Fibroblast of lung (primary cell): ENCODE measurements at regions not wholly inside any gene's neighbourhood (a gene's known extent, or its start where the extent isn't known, plus 50 kb on each side); places are given as distances from the start of the nearest gene placed in this dataset.

ENCODE experiments used
- DNase-seq, 2 donors: peaks; one replicate each; pipeline versions ENCODE4 v3.0.0 to v3.0.0-alpha.2; 2010; ENCODE audit warnings: low read depth in 2 of 2
- H2AFZ ChIP-seq: 2 replicates; pipeline ENCODE4 v1.5.1; 2012; ENCODE audit warnings: low read length, control low read depth, inconsistent platforms
- H3K27ac ChIP-seq: 2 replicates; pipeline ENCODE4 v1.5.1; 2011; ENCODE audit warnings: low read length, control low read depth; ENCODE audit not compliant: insufficient read depth
- H3K27me3 ChIP-seq: 2 replicates; pipeline ENCODE4 v1.5.1; 2011; ENCODE audit warnings: mild to moderate bottlenecking, low read length; ENCODE audit not compliant: control insufficient read depth, insufficient read depth
- H3K36me3 ChIP-seq: 2 replicates; pipeline ENCODE4 v1.5.1; 2011; ENCODE audit warnings: low read length; ENCODE audit not compliant: control insufficient read depth, insufficient read depth
- H3K4me1 ChIP-seq: 2 replicates; pipeline ENCODE4 v1.5.1; 2011; ENCODE audit warnings: low read length; ENCODE audit not compliant: control insufficient read depth, insufficient read depth; ENCODE audit errors: extremely low read depth
- H3K4me2 ChIP-seq: 2 replicates; pipeline ENCODE4 v1.5.1; 2011; ENCODE audit warnings: low read length, control low read depth; ENCODE audit not compliant: insufficient read depth; ENCODE audit errors: extremely low read depth
- H3K4me3 ChIP-seq, 4 experiments: fragments of 200-600 bp in 1 of 4; sonication (generic) in 1 of 4; replicated peaks in 1 of 4; 2 replicates each; pipeline ENCODE4 v1.5.1; 2011 to 2016; ENCODE audit warnings: low read length in 4 of 4, low read depth in 3 of 4, mild to moderate bottlenecking in 3 of 4, control low read depth in 2 of 4, inconsistent platforms in 1 of 4, mixed read lengths in 1 of 4; ENCODE audit not compliant: insufficient read depth in 1 of 4; ENCODE audit errors: control extremely low read depth in 1 of 4
- H3K79me2 ChIP-seq: 2 replicates; pipeline ENCODE4 v1.5.1; 2012; ENCODE audit warnings: mild to moderate bottlenecking, low read length, inconsistent platforms; ENCODE audit not compliant: control insufficient read depth, insufficient read depth
- H3K9ac ChIP-seq: 2 replicates; pipeline ENCODE4 v1.5.1; 2011; ENCODE audit warnings: mild to moderate bottlenecking, low read length, control low read depth; ENCODE audit not compliant: insufficient read depth
- H3K9me3 ChIP-seq: 2 replicates; pipeline ENCODE4 v1.5.1; 2012; ENCODE audit warnings: low read depth, low read length; ENCODE audit not compliant: control insufficient read depth, insufficient read depth
- H4K20me1 ChIP-seq: 2 replicates; pipeline ENCODE4 v1.5.1; 2011; ENCODE audit warnings: low read length; ENCODE audit not compliant: control insufficient read depth, insufficient read depth; ENCODE audit errors: extremely low read depth
- EZH2 ChIP-seq: IDR thresholded peaks from 2 replicates; pipeline ENCODE4 v1.5.1; 2012; ENCODE audit warnings: low read length, control low read depth, mild to moderate bottlenecking; ENCODE audit errors: missing control alignments
- TF ChIP-seq, protein P1 (sequence below), 2 donors: IDR thresholded peaks in 1 of 2; conservative IDR thresholded peaks in 1 of 2; 1 replicate in 1 of 2; 2 replicates in 1 of 2; pipeline ENCODE4 v1.5.1; 2011 to 2012; ENCODE audit warnings: low read length in 2 of 2, control low read depth in 1 of 2, inconsistent platforms in 1 of 2, low read depth in 1 of 2, mild to moderate bottlenecking in 1 of 2

DNA sequence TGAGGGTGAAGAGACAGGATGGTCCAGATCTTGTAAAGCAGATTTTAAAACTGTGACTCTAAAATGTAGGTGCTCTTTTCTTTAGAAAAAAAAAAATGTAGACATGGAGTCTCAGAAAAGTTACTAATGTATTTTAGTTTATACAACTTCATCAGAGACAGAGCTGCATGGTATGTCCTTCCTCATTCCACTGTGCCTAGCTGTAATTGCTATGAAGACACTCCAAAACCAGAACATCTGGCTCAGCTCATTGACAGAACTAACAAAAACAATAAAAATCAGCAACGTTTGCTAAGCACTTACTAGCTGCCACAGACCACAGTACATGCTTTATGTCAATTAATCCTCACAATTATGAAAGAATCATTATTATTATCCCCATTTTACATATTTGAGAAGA is 160.7 kb downstream of the BARX2 start:
- Histone ChIP-seq H3K27ac (no peak overlapping the region), H3K79me2 (no peaks in the 10 kb centered on the region), H3K4me1 (no peaks in the 10 kb centered on the region), H2AFZ (no peak overlapping the region), H3K9me3 (no peaks in the 10 kb centered on the region), H3K36me3 (no peaks in the 10 kb centered on the region), H4K20me1 (no peaks in the 10 kb centered on the region), H3K9ac (no peak overlapping the region), H3K27me3 (no peaks in the 10 kb centered on the region), H3K4me3 (no peak overlapping the region), H3K4me2 (no peak overlapping the region)
- no peak for DNase-seq
- TF ChIP-seq, protein P1, sequence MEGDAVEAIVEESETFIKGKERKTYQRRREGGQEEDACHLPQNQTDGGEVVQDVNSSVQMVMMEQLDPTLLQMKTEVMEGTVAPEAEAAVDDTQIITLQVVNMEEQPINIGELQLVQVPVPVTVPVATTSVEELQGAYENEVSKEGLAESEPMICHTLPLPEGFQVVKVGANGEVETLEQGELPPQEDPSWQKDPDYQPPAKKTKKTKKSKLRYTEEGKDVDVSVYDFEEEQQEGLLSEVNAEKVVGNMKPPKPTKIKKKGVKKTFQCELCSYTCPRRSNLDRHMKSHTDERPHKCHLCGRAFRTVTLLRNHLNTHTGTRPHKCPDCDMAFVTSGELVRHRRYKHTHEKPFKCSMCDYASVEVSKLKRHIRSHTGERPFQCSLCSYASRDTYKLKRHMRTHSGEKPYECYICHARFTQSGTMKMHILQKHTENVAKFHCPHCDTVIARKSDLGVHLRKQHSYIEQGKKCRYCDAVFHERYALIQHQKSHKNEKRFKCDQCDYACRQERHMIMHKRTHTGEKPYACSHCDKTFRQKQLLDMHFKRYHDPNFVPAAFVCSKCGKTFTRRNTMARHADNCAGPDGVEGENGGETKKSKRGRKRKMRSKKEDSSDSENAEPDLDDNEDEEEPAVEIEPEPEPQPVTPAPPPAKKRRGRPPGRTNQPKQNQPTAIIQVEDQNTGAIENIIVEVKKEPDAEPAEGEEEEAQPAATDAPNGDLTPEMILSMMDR (conservative IDR thresholded peaks at IDR 0.05 in 1 of 2, IDR thresholded peaks at IDR 0.05 in 1 of 2; ENCODE audit: low read depth in 1 of 2, low read length in 2 of 2): no peak
- TF ChIP-seq EZH2: no peak

DNA sequence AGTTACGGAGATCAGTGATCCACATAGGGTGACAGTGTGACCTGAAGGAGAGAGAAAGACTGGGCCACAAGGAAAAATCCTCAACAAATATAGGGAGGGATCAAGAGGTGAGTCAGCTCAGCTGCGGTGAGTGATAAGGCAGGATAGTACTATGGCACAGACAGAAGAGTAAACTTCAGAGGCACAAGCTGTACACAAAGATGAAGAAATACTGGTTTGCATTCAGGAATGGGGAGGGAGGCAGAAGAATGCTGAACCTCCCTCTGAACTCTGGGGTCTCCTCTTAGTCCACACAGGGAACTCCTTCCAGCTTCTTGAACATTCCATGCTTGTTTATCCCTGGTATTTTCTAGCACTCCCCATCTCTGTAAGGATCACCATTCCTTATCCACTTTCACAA is 162.7 kb downstream of the BARX2 start:
- H3K27me3 ChIP-seq: no peaks in the 10 kb centered on the region

DNA sequence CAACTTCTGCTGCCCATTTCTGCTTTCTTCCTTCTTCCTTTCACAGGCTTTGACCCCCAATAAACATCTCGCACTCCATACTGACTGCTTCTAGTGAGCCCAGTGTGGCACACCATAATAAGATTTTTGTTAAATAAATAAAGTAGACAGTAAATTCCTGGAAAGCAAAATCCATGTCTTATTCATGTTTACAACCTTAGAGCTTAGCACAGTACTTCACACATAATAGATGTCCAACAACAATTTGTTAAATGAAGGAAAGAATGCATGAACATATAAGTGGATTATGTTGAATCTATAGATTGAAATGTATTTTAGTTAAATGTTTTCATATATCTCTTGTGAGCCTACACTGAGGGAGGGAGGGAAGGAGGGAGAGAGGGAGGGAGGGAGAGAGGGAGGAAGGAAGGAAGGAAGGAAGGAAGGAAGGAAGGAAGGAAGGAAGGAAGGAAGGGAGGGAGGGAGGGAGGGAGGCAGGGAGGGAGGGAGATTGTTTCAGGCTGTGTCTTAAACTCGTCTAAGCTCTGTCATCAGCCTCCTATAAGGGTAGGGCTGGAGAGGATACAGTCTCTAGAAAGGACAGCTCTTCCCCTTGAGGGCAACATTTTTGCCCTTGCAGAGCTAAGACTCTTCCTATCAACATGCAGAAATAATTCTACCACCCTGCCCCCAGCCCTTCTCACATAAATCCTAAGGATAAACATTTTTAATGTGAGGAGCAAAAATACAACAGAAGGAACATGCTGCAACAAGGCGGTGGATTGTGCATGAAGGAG is 168.1 kb downstream of the BARX2 start:
- H3K4me3 ChIP-seq: no peak overlapping the region
- no peak overlapping the region for H3K9ac ChIP-seq
- no peaks in the 10 kb centered on the region for H3K27me3 ChIP-seq
- TF ChIP-seq, protein P1 (conservative IDR thresholded peaks at IDR 0.05 in 1 of 2, IDR thresholded peaks at IDR 0.05 in 1 of 2; ENCODE audit: low read depth in 1 of 2, low read length in 2 of 2): no peak
- TF ChIP-seq EZH2: no peak
- H3K4me1 ChIP-seq: no peaks in the 10 kb centered on the region
- no peak overlapping the region for H2AFZ ChIP-seq
- no peaks in the 10 kb centered on the region for H4K20me1 ChIP-seq
- H3K27ac ChIP-seq: no peak overlapping the region
- no peak overlapping the region for H3K4me2 ChIP-seq
- H3K36me3 ChIP-seq: no peaks in the 10 kb centered on the region
- no peaks in the 10 kb centered on the region for H3K9me3 ChIP-seq
- H3K79me2 ChIP-seq: no peaks in the 10 kb centered on the region
- DNase-seq: no peak

More for the DNA sequence above, 162.7 kb downstream of the BARX2 start:
- Histone ChIP-seq H3K36me3 (no peaks in the 10 kb centered on the region), H3K4me3 (no peak overlapping the region), H3K9ac (no peak overlapping the region), H3K4me1 (no peaks in the 10 kb centered on the region), H3K4me2 (no peak overlapping the region), H3K79me2 (no peaks in the 10 kb centered on the region), H3K27ac (no peak overlapping the region), H3K9me3 (no peaks in the 10 kb centered on the region), H4K20me1 (no peaks in the 10 kb centered on the region), H2AFZ (no peak overlapping the region)
- DNase-seq: no peak
- TF ChIP-seq, protein P1 (conservative IDR thresholded peaks at IDR 0.05 in 1 of 2, IDR thresholded peaks at IDR 0.05 in 1 of 2; ENCODE audit: low read depth in 1 of 2, low read length in 2 of 2): no peak
